Right kidney (tissue), 1 donor: ENCODE measurements at regions not wholly inside any gene's neighbourhood (a gene's known extent, or its start where the extent isn't known, plus 50 kb on each side); places are given as distances from the start of the nearest gene placed in this dataset.
A peak's percentile ranks its signal among the peaks of the same experiment; 100 is the strongest.
"Not testable (repeated sequence)": the region's sequence is repeated elsewhere in the genome, so short reads cannot be mapped to it uniquely, and the experiment has no call there.

Experiments used
- DNase-seq: peaks from one replicate; pipeline ENCODE4 v3.0.0-alpha.2; 2016

GRCh38 chr5:152608458-152608857 is 203.4 kb upstream of the NMUR2 start:
- DNase-seq: no peak

DNA sequence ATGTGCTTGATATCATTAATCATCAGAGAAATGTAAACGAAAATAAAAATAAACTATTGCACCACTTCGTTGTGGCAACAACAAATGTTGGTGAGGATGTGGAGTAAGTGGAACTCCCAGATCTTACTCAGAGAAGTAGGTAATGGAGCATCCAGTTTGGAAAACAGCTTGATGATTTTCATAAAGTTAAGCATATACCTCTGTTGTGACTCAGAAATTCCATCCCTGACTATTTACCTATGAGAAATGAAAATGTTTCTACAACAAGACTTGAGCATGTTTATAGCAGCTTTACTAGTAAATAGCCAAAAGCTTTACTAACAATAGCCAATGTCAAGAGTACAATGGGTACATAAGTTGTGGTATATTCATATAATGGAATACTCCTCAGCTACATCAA is 214.7 kb upstream of the NMUR2 start:
- no peak for DNase-seq

- DNase-seq: peak; percentile 4
Observed at GRCh38 chr5:152622628-152623027, 217.5 kb upstream of the NMUR2 start.

DNA sequence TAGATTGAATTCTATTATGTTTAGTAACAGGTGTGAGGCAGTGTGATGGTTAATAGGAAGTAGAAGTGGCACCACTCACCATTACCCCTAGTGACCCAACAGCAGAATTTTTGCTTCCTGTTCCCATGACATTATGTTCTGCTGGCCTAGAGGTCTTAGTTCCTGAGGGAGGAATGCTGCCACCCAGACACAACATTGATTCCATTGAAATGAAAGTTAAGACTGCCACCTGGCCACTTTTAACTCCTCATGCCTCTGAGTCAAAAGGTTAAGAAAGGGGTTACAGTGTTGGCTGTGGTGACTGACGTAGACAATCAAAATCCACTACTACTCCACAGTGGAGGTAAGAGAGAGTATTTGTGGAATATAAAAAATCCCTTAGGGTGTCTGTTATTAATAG is 218.9 kb upstream of the NMUR2 start:
- DNase-seq: no peak

DNA sequence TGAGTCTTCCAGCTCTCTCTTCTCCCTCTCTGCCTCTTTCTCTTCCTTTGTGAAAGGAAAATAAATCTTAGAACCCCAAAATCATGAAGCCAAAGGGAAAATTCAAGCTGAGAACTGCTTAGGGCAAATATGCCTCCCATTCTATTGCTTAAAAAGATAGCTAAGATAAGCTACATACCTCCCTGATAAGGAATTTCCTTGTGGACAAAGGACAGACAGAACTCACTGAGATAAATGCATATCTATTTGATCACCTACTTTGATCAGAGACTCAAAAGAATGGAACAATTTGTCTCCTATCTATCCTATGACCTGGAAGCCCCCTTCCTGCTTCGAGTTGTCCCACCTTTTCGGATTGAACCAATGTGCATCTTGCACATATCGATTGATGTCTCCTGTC is 220.6 kb upstream of the NMUR2 start:
- no peak for DNase-seq

- no peak for DNase-seq
Observed at GRCh38 chr5:152631221-152631620, 226.1 kb upstream of the NMUR2 start.

GRCh38 chr5:152632360-152632759 is 227.3 kb upstream of the NMUR2 start:
- DNase-seq: peak; percentile 12

GRCh38 chr5:152634586-152634985 is 229.5 kb upstream of the NMUR2 start:
- peak; percentile 17 for DNase-seq

DNA sequence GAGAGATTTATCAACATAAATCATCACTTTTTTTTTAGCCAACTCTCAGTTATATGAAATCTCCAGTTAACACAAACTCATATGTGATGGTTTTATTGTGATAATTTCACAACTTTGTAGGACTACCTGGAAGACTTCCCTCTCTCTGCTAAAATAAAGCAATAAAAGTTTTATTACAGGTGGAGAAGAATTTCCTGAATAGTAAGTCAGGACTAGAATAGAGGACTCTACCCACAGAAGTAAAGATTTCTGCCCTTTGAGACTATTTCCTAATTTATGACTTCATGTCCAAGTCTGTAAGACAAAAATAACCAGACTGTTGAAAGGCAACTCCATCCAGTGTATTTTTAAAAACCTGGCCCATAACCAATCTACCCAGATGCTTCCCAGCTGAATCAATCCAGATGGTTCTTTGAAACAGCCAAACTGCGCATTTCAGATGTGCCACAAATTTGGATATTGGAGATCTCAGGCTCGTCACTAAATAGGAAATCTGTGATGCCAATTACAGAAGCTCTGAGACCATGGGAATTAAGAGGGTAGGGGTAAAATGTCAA is 234.0 kb upstream of the NMUR2 start:
- no peak for DNase-seq

DNA sequence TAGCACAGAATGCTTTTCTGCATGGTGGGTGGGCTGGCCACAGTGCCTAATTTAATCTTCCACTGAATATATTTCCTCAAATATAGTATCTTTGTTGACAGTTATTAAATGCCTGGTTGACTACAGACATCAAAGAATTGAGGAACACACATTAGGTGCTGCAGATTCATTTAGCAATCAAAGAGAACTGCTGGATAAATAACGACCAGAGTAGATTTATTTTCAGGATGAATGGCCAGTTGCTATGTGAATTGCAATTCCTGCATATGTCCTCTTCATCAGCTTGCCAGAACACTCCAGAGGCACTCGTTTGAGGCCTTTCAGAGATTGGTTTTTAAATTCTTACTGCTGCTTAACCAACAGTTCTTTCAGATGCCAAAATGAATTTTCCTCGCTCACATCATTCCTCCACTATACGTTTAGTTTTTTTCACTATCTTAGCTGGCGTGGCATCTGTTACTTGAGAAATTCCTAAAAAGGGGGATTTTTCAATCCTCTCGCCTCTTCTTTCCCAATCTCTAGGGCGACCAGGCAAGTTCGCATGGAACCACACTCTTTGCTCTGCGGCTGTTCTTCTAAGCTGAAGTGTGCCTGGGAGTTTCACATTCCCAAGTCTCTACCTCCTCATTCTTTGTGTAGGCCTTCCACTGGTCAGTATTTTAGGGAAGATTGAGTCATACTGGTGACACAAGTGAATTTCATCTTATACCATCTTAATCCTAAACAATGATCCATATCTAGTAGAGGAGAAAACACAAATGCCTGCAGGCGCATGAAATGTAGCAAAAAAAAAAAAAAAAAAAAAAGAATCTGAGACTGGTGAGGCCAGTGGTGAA is 237.1 kb upstream of the NMUR2 start:
- DNase-seq: no peak

DNA sequence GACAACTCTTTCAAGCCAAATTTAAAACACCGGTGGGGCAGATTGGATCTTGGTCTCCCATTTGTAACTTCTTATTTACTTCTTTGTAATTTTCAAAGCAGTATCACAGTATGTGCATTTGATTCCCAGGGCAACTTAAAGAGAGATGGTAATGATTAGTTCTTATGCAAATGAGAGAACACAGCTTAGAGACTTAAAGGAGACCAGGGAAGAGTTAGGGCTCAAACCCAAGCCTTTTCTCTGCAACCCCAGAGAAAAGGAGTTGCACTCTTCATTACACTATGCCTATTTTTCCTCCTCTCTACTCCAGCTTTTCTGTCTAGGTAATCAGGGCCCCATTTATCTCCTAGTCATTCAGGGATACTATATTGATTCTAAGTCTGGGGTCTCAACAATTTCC is 237.8 kb upstream of the NMUR2 start:
- no peak for DNase-seq

GRCh38 chr5:152644029-152644728 is 239.1 kb upstream of the NMUR2 start:
- DNase-seq: no peak

GRCh38 chr5:152649609-152650008 is 244.5 kb upstream of the NMUR2 start:
- DNase-seq: no peak

DNA sequence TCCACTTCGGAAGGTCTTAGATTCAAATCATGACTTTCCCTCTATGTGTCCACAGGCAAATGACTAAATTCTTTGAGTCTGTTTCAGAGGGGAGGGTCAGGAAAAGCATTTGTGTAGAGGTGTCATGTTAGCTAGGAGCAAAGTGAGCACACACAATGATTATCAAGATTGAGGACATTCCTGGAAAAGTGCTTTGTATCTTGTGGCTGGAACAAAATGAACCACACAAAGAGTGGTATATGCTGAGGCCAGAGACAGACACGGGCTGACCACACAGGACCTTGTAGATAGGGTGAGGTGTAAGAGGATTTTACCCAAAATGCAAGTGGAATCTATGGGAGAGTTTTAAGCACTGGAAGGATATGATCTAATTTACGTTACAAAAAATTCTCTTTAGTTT is 245.3 kb upstream of the NMUR2 start:
- DNase-seq: no peak

GRCh38 chr5:152659470-152659869 is 254.4 kb upstream of the NMUR2 start:
- not testable (repeated sequence) for DNase-seq

GRCh38 chr5:152673601-152674000 is 268.5 kb upstream of the NMUR2 start:
- DNase-seq: no peak

DNA sequence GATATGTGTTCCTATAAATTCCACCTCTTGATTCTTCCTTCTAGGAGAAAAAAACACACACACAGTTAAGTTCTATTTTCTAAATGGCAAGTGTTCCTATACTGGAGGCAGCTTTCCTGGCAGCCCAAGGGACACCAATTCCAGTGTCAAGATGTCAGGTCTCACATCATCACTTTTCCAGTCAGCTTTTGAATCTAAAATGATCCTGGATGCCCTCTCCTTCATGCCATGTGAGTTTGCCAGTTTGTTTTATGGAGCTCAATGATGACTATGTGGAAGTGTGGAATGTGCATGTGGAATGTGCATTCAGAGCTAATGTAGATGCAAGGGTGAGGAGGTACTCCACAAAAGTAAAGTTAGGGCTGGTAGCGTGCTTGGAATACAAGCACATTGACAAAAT is 269.3 kb upstream of the NMUR2 start:
- no peak for DNase-seq

GRCh38 chr5:152676196-152676595 is 271.1 kb upstream of the NMUR2 start:
- no peak for DNase-seq

- no peak for DNase-seq
Observed at GRCh38 chr5:152683205-152683604, 278.1 kb upstream of the NMUR2 start.

- DNase-seq: no peak
Observed at GRCh38 chr5:152686931-152687330, 281.9 kb upstream of the NMUR2 start.

GRCh38 chr5:152688561-152689249 is 283.6 kb upstream of the NMUR2 start:
- no peak for DNase-seq

GRCh38 chr5:152689250-152689711 is 284.2 kb upstream of the NMUR2 start:
- peak; percentile 21 for DNase-seq

GRCh38 chr5:152694231-152694630 is 289.2 kb upstream of the NMUR2 start:
- no peak for DNase-seq
